ENCODE measurements at regions not wholly inside any gene's neighbourhood (a gene's known extent, or its start where the extent isn't known, plus 50 kb on each side); places are given as distances from the start of the nearest gene placed in this dataset.

- Histone ChIP-seq H3K27me3 (no peaks in the 10 kb centered on the region), H3K9ac (no peak overlapping the region), H4K20me1 (no peaks in the 10 kb centered on the region), H3K4me3 (no peak overlapping the region), H3K36me3 (no peaks in the 10 kb centered on the region), H3K4me1 (peaks cover 7% of the 10 kb centered on the region), H3K9me3 (no peaks in the 10 kb centered on the region), H3K4me2 (no peak overlapping the region), H3K27ac (no peak overlapping the region)
- no peak for TF ChIP-seq Cebpa-rat (IDR thresholded peaks at IDR 0.05)
These were observed 158.8 kb downstream of the RPAP3 start for GRCh38 chr12:47547077-47547476.

GRCh38 chr12:47545938-47546609 is 159.8 kb downstream of the RPAP3 start:
- Histone ChIP-seq H3K4me1 (peaks cover 7% of the 10 kb centered on the region), H3K4me3 (no peak overlapping the region), H3K9ac (no peak overlapping the region), H3K27me3 (no peaks in the 10 kb centered on the region), H4K20me1 (no peaks in the 10 kb centered on the region), H3K4me2 (no peak overlapping the region), H3K9me3 (no peaks in the 10 kb centered on the region), H3K36me3 (no peaks in the 10 kb centered on the region), H3K27ac (no peak overlapping the region)
- no peak for TF ChIP-seq Cebpa-rat (IDR thresholded peaks at IDR 0.05)

GRCh38 chr12:47534695-47535094 is 171.1 kb downstream of the RPAP3 start:
- TF ChIP-seq Cebpa-rat (IDR thresholded peaks at IDR 0.05), result no peak
- Histone ChIP-seq H4K20me1 (no peaks in the 10 kb centered on the region), H3K27ac (no peak overlapping the region), H3K4me2 (no peak overlapping the region), H3K27me3 (no peaks in the 10 kb centered on the region), H3K9ac (no peak overlapping the region), H3K9me3 (peaks cover 24% of the 10 kb centered on the region), H3K4me3 (no peak overlapping the region), H3K36me3 (no peaks in the 10 kb centered on the region), H3K4me1 (0 out of 2 replicates have a peak, but pooled peaks cover 5% of the 10 kb centered on the region)

- no peaks in the 10 kb centered on the region for H3K36me3 ChIP-seq
- H3K27me3 ChIP-seq, result no peaks in the 10 kb centered on the region
- no peak for TF ChIP-seq Cebpa-rat (IDR thresholded peaks at IDR 0.05)
- no peak overlapping the region for H3K9ac ChIP-seq
- H3K4me1 ChIP-seq, result 0 out of 2 replicates have a peak, but pooled peaks cover 5% of the 10 kb centered on the region
- H3K27ac ChIP-seq, result no peak overlapping the region
- no peak overlapping the region for H3K4me2 ChIP-seq
- H4K20me1 ChIP-seq, result no peaks in the 10 kb centered on the region
- H3K9me3 ChIP-seq, result peaks cover 30% of the 10 kb centered on the region
- no peak overlapping the region for H3K4me3 ChIP-seq
These were observed 175.8 kb downstream of the RPAP3 start for GRCh38 chr12:47530050-47530449.

GRCh38 chr12:47527816-47528215 is 178.0 kb downstream of the RPAP3 start:
- Histone ChIP-seq H3K36me3 (no peaks in the 10 kb centered on the region), H3K9ac (no peak overlapping the region), H3K9me3 (peaks cover 26% of the 10 kb centered on the region), H4K20me1 (no peaks in the 10 kb centered on the region), H3K27ac (no peak overlapping the region), H3K27me3 (no peaks in the 10 kb centered on the region), H3K4me3 (no peak overlapping the region), H3K4me1 (0 out of 2 replicates have a peak, but pooled peaks cover 5% of the 10 kb centered on the region), H3K4me2 (no peak overlapping the region)
- no peak for TF ChIP-seq Cebpa-rat (IDR thresholded peaks at IDR 0.05)

GRCh38 chr12:47520029-47520428 is 185.8 kb downstream of the RPAP3 start:
- H3K36me3 ChIP-seq, result no peaks in the 10 kb centered on the region
- TF ChIP-seq Cebpa-rat (IDR thresholded peaks at IDR 0.05), result no peak
- no peak overlapping the region for H3K9ac ChIP-seq
- H3K4me2 ChIP-seq, result no peak overlapping the region
- no peaks in the 10 kb centered on the region for H3K4me1 ChIP-seq
- H4K20me1 ChIP-seq, result no peaks in the 10 kb centered on the region
- H3K9me3 ChIP-seq, result peaks cover 50% of the 10 kb centered on the region
- H3K27me3 ChIP-seq, result no peaks in the 10 kb centered on the region
- H3K4me3 ChIP-seq, result no peak overlapping the region
- no peak overlapping the region for H3K27ac ChIP-seq

GRCh38 chr12:47517122-47517521 is 188.7 kb downstream of the RPAP3 start:
- no peak overlapping the region for H3K9ac ChIP-seq
- H3K9me3 ChIP-seq, result peaks cover 71% of the 10 kb centered on the region
- no peak for TF ChIP-seq Cebpa-rat (IDR thresholded peaks at IDR 0.05)

GRCh38 chr12:47509398-47509851 is 196.4 kb downstream of the RPAP3 start:
- Histone ChIP-seq H3K4me3 (no peak overlapping the region), H3K9me3 (peaks cover 22% of the 10 kb centered on the region), H3K4me2 (no peak overlapping the region), H3K9ac (no peak overlapping the region), H3K36me3 (no peaks in the 10 kb centered on the region), H3K27me3 (no peaks in the 10 kb centered on the region), H3K4me1 (no peaks in the 10 kb centered on the region), H4K20me1 (no peaks in the 10 kb centered on the region), H3K27ac (no peak overlapping the region)
- no peak for TF ChIP-seq Cebpa-rat (IDR thresholded peaks at IDR 0.05)

More at GRCh38 chr12:47517122-47517521, 188.7 kb downstream of the RPAP3 start:
- no peaks in the 10 kb centered on the region for H3K4me1 ChIP-seq
- H3K36me3 ChIP-seq, result no peaks in the 10 kb centered on the region
- H3K4me3 ChIP-seq, result no peak overlapping the region
- no peaks in the 10 kb centered on the region for H3K27me3 ChIP-seq
- no peak overlapping the region for H3K4me2 ChIP-seq
- H3K27ac ChIP-seq, result no peak overlapping the region
- H4K20me1 ChIP-seq, result no peaks in the 10 kb centered on the region

- H3K9ac ChIP-seq, result no peak overlapping the region
- no peak for TF ChIP-seq Cebpa-rat (IDR thresholded peaks at IDR 0.05)
These were observed 198.6 kb downstream of the RPAP3 start for GRCh38 chr12:47507221-47507620.

GRCh38 chr12:47504775-47505446 is 200.9 kb downstream of the RPAP3 start:
- H3K4me3 ChIP-seq, result no peak overlapping the region
- H3K4me1 ChIP-seq, result peaks cover 4% of the 10 kb centered on the region; the same call in 1 of the 2 replicates
- H3K27me3 ChIP-seq, result no peaks in the 10 kb centered on the region
- no peaks in the 10 kb centered on the region for H3K9me3 ChIP-seq
- no peak overlapping the region for H3K9ac ChIP-seq
- H3K4me2 ChIP-seq, result no peak overlapping the region
- H3K36me3 ChIP-seq, result no peaks in the 10 kb centered on the region
- no peak for TF ChIP-seq Cebpa-rat (IDR thresholded peaks at IDR 0.05)
- H4K20me1 ChIP-seq, result no peaks in the 10 kb centered on the region
- H3K27ac ChIP-seq, result no peak overlapping the region

More at GRCh38 chr12:47507221-47507620, 198.6 kb downstream of the RPAP3 start:
- no peaks in the 10 kb centered on the region for H3K36me3 ChIP-seq
- H3K27ac ChIP-seq, result no peak overlapping the region
- no peak overlapping the region for H3K4me3 ChIP-seq
- peaks cover 4% of the 10 kb centered on the region; the same call in 1 of the 2 replicates for H3K4me1 ChIP-seq
- no peak overlapping the region for H3K4me2 ChIP-seq
- no peaks in the 10 kb centered on the region for H3K27me3 ChIP-seq
- peaks cover 8% of the 10 kb centered on the region; the same call in 1 of the 2 replicates for H3K9me3 ChIP-seq
- H4K20me1 ChIP-seq, result no peaks in the 10 kb centered on the region

Measured in BLaER1 (cell line).